SH-SY5Y (cell line): ENCODE measurements at regions not wholly inside any gene's neighbourhood (a gene's known extent, or its start where the extent isn't known, plus 50 kb on each side); places are given as distances from the start of the nearest gene placed in this dataset.

Experiments
- GATA2 ChIP-seq: IDR thresholded peaks from 2 replicates; pipeline ENCODE4 v1.6.1; 2011; ENCODE audit warnings: mild to moderate bottlenecking, low read depth, low read length
- GATA3 ChIP-seq: IDR thresholded peaks from 2 replicates; pipeline ENCODE4 v1.6.1; 2011; ENCODE audit warnings: low read depth, mild to moderate bottlenecking, low read length, moderate library complexity

GRCh38 chr4:24476282-24476681 is 108.1 kb downstream of the DHX15 start:
- no peak for TF ChIP-seq GATA2
- TF ChIP-seq GATA3: no peak

- TF ChIP-seq GATA2 (no peak), GATA3 (no peak)
Observed at GRCh38 chr4:24475756-24476155, 108.6 kb downstream of the DHX15 start.

GRCh38 chr4:24473309-24473721 is 111.0 kb downstream of the DHX15 start:
- TF ChIP-seq GATA3 (no peak), GATA2 (no peak)

- TF ChIP-seq GATA2: no peak
- no peak for TF ChIP-seq GATA3
Observed at GRCh38 chr4:24472514-24473308, 111.6 kb downstream of the DHX15 start.

GRCh38 chr4:24472161-24472510 is 112.2 kb downstream of the DHX15 start:
- no peak for TF ChIP-seq GATA3

- no peak for TF ChIP-seq GATA3
- no peak for TF ChIP-seq GATA2
Observed at GRCh38 chr4:24471486-24472160, 112.7 kb downstream of the DHX15 start.

GRCh38 chr4:24470666-24471485 is 113.5 kb downstream of the DHX15 start:
- TF ChIP-seq GATA3 (no peak), GATA2 (no peak)

GRCh38 chr4:24468071-24468470 is 116.3 kb downstream of the DHX15 start:
- no peak for TF ChIP-seq GATA3
- no peak for TF ChIP-seq GATA2

GRCh38 chr4:24464566-24464965 is 119.8 kb downstream of the DHX15 start:
- no peak for TF ChIP-seq GATA3
- no peak for TF ChIP-seq GATA2

GRCh38 chr4:24456431-24456830 is 127.9 kb downstream of the DHX15 start:
- TF ChIP-seq GATA2: no peak
- TF ChIP-seq GATA3: no peak

- TF ChIP-seq GATA2 (no peak), GATA3 (no peak)
Observed at GRCh38 chr4:24453951-24454350, 130.4 kb downstream of the DHX15 start.

GRCh38 chr4:24451870-24452269 is 132.5 kb downstream of the DHX15 start:
- TF ChIP-seq GATA3 (no peak), GATA2 (no peak)

GRCh38 chr4:24443200-24443599 is 141.2 kb downstream of the DHX15 start:
- TF ChIP-seq GATA2 (no peak), GATA3 (no peak)

- no peak for TF ChIP-seq GATA2
- no peak for TF ChIP-seq GATA3
Observed at GRCh38 chr4:24440765-24441164, 143.6 kb downstream of the DHX15 start.
